ENCODE measurements at regions not wholly inside any gene's neighbourhood (a gene's known extent, or its start where the extent isn't known, plus 50 kb on each side); places are given as distances from the start of the nearest gene placed in this dataset.
"Not testable (repeated sequence)": the region's sequence is repeated elsewhere in the genome, so short reads cannot be mapped to it uniquely, and the experiment has no call there.

- DNase-seq; H3K4me3 ChIP-seq (ENCODE audit: control insufficient read depth in 1 of 2, extremely low read depth in 1 of 2, low read length in 1 of 2); H3K4me3 Mint-ChIP-seq; H3K27ac ChIP-seq (ENCODE audit: low read length); POLR2A ChIA-PET; H3K4me1 Mint-ChIP-seq; H3K27me3 ChIP-seq (replicated peaks in 1 of 2; ENCODE audit: control insufficient read depth in 2 of 2, extremely low read depth in 1 of 2, insufficient read depth in 2 of 2, low read length in 1 of 2); H3K9me3 ChIP-seq; H3K27ac Mint-ChIP-seq; H3K4me1 ChIP-seq (ENCODE audit: control insufficient read depth in 1 of 2, extremely low read depth in 1 of 2, insufficient read depth in 2 of 2, low read length in 2 of 2); H3K27me3 Mint-ChIP-seq; H3K36me3 ChIP-seq (ENCODE audit: control insufficient read depth in 2 of 2, extremely low read depth in 1 of 2, insufficient read depth in 1 of 2, low read length in 1 of 2); H3K36me3 Mint-ChIP-seq; CTCF ChIA-PET: not testable (repeated sequence)
- peaks cover 0 to 12% (median 0%) of the 10 kb centered on the region in 3 donors for H3K9me3 Mint-ChIP-seq
- peak in 1 of 4 experiments; percentile 27 for ATAC-seq (replicated peaks in 1 of 4)
- WGBS (ENCODE audit: insufficient coverage), result no CpG with 5 or more reads among the region's 2 CpGs
Measured at GRCh38 chr21:5327220-5327619, 5194.2 kb upstream of the TPTE start.

GRCh38 chr21:5329311-5329939 lies 5192.0 kb upstream of the TPTE start:
- H3K4me1 Mint-ChIP-seq; CTCF ChIA-PET; H3K27me3 ChIP-seq (replicated peaks in 1 of 2; ENCODE audit: control insufficient read depth in 2 of 2, extremely low read depth in 1 of 2, insufficient read depth in 2 of 2, low read length in 1 of 2); H3K4me3 Mint-ChIP-seq; H3K4me1 ChIP-seq (ENCODE audit: control insufficient read depth in 1 of 2, extremely low read depth in 1 of 2, insufficient read depth in 2 of 2, low read length in 2 of 2); DNase-seq; H3K36me3 Mint-ChIP-seq; H3K27ac ChIP-seq (ENCODE audit: low read length); POLR2A ChIA-PET; H3K27ac Mint-ChIP-seq; H3K4me3 ChIP-seq (ENCODE audit: control insufficient read depth in 1 of 2, extremely low read depth in 1 of 2, low read length in 1 of 2); H3K27me3 Mint-ChIP-seq; H3K9me3 ChIP-seq; H3K36me3 ChIP-seq (ENCODE audit: control insufficient read depth in 2 of 2, extremely low read depth in 1 of 2, insufficient read depth in 1 of 2, low read length in 1 of 2); ATAC-seq (replicated peaks in 1 of 4): not testable (repeated sequence)
- WGBS (ENCODE audit: insufficient coverage), result no CpG with 5 or more reads among the region's 8 CpGs
- H3K9me3 Mint-ChIP-seq, result peaks cover 0 to 12% (median 0%) of the 10 kb centered on the region in 3 donors

DNA sequence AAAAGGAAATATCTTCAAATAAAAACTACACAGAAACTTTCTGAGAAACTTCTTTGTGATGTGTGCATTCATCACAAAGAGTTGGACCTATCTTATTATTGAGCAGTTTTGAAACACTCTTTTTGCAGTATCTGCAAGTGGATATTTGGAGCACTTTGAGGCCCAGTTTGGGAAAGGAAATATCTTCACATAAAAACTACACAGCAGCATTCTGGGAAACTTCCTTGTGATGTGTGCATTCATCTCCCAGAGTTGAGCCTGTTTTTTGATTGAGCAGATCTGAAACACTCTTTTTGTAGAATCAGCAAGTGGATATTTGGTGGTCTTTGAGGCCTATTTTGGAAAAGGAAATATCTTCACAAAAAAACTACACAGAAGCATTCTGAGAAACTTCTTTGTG lies 5163.5 kb upstream of the TPTE start:
- DNase-seq; H3K9me3 Mint-ChIP-seq; ATAC-seq (replicated peaks in 1 of 4): not testable (repeated sequence)

More for the DNA sequence above, 5163.5 kb upstream of the TPTE start:
- CTCF ChIA-PET; H3K9me3 ChIP-seq; H3K4me1 ChIP-seq (ENCODE audit: control insufficient read depth in 1 of 2, extremely low read depth in 1 of 2, insufficient read depth in 2 of 2, low read length in 2 of 2); H3K4me3 Mint-ChIP-seq; H3K36me3 ChIP-seq (ENCODE audit: control insufficient read depth in 2 of 2, extremely low read depth in 1 of 2, insufficient read depth in 1 of 2, low read length in 1 of 2); H3K27ac ChIP-seq (ENCODE audit: low read length); POLR2A ChIA-PET; H3K27me3 ChIP-seq (replicated peaks in 1 of 2; ENCODE audit: control insufficient read depth in 2 of 2, extremely low read depth in 1 of 2, insufficient read depth in 2 of 2, low read length in 1 of 2); H3K27me3 Mint-ChIP-seq; H3K27ac Mint-ChIP-seq; H3K4me3 ChIP-seq (ENCODE audit: control insufficient read depth in 1 of 2, extremely low read depth in 1 of 2, low read length in 1 of 2); H3K36me3 Mint-ChIP-seq: not testable (repeated sequence)
- peaks cover 0 to 13% (median 0%) of the 10 kb centered on the region in 3 donors for H3K4me1 Mint-ChIP-seq

Measured in T-cell (primary cell).